Left hindlimb (tissue), 1 donor: ENCODE measurements at regions not wholly inside any gene's neighbourhood (a gene's known extent, or its start where the extent isn't known, plus 50 kb on each side); places are given as distances from the start of the nearest gene placed in this dataset.
"Not testable (repeated sequence)": the region's sequence is repeated elsewhere in the genome, so short reads cannot be mapped to it uniquely, and the experiment has no call there.

Source experiments
- DNase-seq: peaks from one replicate; pipeline ENCODE4 v3.0.0-alpha.2; 2018

DNA sequence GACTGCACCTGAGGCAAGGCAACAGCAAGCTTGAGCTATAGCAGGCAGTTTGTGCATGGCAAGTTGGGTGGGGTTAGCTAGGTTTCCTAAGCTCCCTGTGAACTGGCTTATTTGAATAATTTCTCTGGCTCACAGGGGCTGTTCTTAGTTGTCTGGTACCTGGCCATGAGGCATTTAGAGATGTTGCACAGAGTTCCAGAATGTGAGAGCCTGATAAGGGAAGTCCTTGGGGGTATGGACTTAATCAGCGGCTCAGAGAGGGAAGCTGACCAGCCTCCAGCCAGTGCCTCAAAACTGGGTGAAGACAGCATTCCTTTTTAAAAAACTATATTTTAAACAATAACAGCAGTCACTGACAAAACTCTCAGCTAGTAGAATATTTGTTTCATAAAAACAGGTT lies 307.4 kb downstream of the FZD1 start:
- DNase-seq, result no peak

DNA sequence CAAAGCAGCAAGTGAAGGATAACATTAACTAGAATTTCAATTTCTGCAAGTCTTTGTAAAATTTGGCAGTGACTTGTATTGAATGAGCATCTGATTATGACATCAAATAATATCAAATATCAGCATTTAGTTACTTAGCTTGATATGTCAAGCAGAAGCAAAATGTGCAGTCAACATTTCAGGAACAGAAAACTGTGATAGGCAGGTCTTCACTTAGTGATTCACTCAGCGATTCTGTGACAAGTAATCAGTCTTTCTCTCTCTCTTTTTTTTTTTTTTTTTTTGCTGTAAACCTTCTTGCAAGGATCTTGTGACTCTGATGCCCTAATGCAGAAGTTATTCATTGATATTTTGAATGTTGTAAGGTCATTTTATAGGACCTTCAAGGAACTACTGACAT lies 307.1 kb downstream of the MTERF1 start:
- DNase-seq, result no peak

DNA sequence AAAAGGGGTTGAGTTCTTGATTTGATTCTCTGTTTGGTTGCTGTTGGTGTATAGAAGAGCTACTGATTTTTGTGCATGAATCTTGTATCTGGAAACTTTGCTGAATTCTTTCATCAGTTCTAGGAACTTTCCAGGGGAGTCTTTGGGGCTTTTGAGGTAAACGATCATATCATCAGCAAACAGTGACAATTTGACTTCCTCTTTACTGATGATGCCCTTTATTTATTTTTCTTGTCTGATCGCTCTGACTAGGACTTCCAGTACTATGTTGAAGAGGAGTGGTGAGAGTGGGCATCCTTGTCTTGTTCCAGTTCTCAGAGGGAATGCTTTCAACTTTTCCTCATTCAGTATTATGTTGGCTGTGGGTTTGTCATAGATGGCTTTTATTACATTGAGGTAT lies 304.0 kb downstream of the MTERF1 start:
- DNase-seq, result not testable (repeated sequence)

DNA sequence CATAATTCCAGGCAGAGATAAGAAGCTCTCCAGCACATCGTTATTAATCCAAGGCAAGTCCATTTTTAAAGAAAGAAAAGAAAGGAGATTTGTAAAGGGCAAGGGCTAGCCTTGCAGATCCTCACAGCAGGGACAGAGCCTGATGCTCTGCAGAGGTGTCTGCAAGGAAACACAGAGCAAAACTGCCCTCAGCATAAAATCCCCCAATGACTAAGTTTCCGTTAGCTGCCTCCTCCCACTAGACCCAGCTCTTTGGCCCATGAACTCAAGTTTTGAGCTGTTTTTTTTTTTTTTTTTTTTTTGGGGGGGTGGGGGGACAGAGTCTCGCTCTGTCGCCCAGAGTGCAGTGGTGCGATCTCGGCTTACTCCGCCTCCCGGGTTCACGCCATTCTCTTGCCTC lies 300.7 kb downstream of the MTERF1 start:
- no peak for DNase-seq

DNA sequence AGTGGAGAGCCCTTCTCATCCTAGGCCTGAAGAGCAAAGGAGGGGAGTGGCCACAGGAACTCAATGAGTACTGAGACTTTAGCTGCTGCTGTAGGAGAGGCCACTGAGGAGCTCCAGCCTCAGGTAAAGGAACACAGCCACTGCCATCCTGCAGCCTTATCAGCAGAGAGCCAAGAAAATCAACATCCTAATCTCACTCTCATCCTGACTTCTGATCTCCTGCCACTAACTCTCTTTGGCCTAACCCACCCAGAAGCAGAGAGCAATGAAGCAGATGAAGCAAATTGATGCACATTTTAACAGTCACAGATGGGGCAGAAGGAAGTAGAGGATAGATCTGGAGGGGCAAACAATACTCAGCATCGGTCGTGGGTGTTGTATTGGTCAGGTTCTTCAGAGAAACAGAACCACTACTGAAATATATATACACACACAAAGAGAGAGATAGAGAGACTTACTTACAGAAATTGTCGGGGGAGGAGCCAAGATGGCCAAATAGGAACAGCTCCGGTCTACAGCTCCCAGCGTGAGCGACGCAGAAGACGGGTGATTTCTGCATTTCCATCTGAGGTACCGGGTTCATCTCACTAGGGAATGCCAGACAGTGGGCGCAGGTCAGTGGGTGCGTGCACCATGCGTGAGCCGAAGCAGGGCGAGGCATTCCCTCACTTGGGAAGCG lies 297.6 kb downstream of the MTERF1 start:
- no peak for DNase-seq

DNA sequence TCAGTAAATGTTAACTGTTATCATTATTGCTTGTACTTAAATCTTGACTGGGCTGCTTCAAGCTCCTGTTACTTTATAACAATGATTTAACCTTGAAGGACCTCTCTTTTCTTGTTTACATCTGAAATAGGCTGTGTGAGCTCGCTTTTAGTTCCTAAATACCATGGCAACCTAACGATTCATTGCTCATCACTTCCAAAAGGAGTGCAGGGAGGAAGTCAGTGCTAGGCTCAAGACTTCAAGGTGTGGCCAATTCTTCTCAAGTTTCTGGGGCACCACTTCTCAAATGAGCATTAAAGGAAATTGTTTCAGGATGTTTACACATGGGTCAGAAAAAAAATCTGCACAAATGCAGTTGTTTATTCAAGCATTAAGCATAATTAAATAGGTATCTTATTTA lies 284.2 kb downstream of the MTERF1 start:
- no peak for DNase-seq

DNA sequence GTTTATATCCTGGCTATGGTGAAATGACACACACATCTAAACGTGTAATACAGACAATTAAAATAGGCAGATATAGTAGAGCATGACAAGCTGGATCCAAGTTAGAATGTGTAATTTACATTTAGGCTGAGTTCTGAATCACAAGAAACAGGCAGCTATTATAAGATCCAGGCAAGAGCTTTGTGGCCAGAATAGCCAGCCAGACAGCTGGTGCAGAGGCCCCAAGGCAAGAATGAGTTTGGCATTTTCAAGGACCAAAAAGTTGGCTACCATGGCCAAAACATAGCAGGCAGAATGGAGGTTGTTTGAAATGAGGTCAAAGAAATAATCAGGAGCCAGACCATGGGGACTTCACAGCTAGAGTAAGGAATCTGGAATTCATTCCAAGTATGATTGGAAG lies 281.7 kb downstream of the MTERF1 start:
- DNase-seq, result no peak

DNA sequence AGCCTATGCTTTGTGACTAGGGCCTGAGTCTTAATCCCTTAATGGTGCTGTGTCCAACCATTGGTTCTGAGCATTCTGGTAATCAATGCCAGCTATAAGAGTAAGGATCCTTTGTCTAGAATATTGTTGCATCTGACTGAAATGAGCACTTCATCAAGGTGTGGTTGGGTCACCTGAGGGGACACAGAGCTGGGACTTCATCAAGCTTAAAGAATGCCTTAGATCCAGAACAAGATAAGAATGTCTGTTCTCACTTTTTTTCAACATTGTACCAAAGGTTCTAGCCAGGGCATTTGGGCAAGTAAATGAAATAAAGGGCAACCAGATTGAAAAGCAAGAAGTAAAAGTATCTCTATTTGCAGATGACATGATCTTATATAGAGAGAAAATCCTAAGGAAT lies 280.4 kb downstream of the MTERF1 start:
- DNase-seq, result no peak

DNA sequence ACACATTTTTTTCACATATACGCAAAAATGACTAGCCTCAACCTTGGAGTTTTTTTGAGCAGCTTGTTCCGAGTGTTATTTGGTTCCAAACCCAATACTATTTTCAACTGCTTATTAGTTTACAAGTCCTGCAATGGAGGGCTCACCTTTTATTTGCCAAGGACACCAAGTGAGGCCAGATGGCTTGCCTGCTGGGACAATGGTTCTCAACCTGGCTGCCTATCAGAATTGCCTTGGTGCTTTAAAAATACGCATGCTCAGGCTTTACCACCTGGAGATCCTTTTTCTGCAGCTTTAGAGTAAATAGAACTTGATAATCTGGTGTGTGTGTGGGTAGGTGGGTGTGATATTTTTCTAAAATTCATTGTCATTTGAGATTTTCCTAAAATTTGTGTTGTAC lies 276.8 kb downstream of the MTERF1 start:
- DNase-seq, result no peak

DNA sequence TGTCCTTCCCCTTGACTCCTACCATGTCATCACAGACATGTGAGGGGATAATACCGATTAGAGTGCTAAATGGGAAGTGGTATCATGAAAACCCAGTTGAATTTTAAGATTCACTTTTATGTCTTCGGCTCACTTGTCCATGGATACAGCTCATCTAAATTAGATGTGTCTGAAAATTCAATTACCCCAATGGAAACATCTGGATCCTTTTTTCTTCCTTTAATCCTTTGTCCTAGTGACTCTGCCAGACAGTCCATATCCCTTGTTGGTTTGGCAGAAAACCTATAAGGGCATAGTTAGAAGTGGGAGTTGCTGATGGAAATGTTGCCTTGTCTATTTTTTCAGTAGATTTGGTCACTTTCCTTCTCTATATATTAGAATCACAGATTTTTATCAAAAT lies 271.9 kb downstream of the MTERF1 start:
- DNase-seq, result no peak

DNA sequence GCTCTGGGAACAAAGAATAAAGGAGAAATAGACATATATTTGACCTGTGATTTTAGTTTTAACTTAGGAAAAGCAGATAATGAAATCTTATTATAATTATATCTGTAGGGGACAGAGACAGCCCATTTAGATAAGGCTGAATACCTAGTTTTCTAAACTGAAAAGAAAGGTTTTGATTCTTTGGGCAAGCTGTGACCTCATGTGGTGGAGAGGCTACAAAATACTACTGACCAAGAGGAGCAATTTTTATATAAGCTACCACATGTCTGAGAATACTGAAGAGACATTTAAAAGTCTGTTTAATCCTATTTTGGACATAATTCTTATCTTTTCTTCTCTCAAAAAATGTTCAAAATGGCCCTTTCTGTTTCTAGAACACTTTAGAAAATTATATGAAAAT lies 271.0 kb downstream of the MTERF1 start:
- DNase-seq, result no peak

DNA sequence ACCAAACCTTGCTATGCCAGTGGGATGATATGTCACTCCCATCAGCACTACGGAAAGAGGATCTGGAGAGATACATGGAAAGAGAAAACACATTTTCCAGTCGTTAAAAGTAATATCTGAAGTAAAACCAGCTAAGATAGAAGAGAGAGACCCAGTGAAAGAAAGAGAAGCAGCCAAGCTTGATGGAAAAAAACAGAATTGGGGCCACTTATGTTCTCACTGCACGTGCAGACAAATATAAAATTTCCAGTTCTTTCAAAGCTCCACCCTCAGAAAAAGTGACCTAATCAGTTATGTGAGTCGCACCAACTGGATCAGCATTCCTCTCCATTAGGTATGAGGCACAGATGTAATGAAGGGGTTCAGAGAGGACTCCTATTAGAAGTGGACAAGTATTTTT lies 266.1 kb downstream of the MTERF1 start:
- DNase-seq, result no peak

DNA sequence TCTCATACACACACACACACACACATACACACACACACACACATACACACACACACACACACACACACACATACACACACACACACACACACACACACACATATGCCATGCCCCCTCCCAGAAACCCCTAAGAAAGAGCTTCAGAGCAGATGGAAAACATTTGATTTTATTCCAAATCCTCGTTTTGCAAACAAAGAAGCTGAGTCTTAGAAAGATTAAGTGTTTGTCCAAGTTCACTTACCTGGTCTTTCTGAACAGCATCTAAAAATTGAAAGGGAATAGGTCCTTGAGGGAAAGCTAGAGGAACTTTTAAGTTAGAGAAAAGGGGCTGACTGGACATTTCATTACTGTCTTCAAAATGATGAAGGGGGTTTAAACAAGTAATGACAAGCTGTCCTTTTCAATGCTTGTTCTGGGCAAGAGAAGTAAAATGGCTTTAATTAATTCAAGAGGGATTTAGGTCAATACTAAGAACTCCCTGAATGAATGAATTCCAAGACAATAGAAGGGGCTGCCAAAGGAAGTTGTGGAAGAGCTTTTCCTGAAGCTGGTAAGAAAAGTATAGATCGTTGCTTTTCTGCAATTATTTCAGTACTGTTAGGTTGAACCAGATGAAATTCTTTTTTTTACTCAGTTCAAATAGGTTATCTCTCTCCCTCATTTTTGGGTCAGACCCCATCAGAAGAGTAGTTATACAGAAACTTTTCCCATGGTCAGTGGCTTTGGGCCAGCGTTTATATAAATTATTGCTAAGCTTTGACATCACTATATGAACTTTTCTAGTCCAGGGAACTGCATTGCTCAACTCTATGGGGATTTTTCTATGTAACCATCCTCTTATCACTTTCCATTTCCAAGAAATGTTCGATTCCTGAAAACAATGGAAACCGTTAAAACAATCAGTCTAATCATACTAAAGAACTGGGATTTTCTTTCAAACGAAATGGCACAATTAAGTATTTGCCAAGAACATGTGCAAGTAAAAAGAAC lies 261.4 kb downstream of the MTERF1 start:
- no peak for DNase-seq

DNA sequence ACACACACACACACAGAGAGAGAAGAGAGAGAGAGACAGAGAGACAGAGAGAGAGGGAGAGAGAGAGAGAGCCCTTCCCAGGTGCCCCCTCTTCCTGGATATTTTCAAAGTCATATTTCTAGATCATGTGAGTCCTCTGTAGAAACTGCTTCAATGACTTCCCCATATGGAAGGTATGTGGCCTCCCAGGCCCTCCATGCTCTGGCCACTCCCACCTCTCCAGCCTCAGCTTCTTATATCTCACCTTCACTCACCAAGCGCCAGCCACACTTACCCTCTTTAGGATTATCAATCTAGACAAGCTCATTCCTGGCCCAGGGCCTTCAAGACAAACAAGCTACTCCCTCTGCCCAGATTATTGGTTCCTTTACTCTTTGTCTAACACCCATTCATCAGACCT lies 259.7 kb downstream of the MTERF1 start:
- DNase-seq, result no peak

DNA sequence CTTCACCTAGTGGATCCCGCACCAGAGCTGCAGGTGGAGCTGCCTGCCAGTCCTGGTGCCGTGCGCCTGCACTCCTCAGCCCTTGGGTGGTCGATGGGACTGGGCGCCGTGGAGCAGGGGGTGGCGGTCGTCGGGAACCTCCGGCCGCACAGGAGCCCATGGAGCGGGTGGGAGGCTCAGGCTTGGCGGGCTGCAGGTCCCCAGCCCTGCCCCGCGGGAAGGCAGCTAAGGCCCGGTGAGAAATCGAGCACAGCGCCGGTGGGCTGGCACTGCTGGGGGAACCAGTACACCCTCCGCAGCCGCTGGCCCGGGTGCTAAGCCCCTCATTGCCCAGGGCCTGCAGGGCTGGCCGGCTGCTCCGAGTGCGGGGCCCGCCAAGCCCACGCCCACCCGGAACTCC lies 253.2 kb downstream of the MTERF1 start:
- not testable (repeated sequence) for DNase-seq

DNA sequence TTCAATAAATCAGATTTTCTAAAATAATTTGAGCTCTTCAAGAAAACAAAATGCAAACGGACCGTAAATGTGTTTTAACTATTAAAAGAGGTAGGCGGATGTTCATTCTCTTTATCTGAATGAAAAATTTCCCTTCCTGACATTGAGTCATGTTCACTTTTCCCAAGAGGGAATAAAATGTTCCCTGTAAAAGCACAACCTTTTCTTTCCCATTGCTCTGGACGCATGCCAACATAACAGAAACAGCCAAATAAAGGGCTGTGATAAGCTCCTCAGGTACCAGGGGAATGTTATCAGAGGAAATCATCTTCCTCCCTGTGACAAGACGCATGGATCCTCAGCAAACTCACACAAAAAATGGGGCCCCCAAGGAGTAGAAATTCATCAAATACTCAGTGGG lies 251.8 kb downstream of the MTERF1 start:
- no peak for DNase-seq

DNA sequence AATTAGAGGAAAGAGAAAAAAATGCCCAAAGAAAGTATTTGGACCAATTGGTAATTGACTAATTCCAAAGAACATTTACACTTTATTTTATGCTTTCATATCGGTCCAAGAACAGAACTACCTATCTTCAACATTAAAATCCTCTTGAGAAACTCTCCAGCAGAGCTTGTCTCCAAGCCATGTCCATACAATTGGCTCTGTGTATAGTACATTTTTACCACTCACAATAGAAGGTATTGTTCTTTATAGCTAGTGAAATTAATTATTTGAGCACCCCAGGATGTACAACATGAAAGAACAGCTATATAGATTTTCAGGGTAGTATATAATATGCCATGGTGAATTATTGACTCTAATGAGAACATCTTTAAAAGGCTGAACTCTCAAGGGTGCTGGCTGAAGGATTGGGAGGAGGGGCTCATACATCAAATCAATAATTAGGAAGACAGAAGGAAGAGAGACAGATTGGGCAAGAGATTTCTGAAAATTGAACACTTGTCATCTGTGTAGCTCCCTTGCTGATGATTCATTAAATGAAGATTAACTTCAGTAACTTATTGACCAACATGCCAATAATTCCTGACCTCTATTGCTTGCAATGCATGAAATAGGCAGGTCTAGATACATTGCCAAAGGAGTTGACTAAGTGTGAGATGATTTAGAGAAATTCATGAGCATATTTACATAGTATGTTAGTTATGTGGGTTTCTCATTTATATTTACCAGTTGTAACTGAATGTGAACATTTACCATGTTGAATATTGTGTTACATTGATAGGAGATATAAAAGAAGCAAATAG lies 249.7 kb downstream of the MTERF1 start:
- no peak for DNase-seq

DNA sequence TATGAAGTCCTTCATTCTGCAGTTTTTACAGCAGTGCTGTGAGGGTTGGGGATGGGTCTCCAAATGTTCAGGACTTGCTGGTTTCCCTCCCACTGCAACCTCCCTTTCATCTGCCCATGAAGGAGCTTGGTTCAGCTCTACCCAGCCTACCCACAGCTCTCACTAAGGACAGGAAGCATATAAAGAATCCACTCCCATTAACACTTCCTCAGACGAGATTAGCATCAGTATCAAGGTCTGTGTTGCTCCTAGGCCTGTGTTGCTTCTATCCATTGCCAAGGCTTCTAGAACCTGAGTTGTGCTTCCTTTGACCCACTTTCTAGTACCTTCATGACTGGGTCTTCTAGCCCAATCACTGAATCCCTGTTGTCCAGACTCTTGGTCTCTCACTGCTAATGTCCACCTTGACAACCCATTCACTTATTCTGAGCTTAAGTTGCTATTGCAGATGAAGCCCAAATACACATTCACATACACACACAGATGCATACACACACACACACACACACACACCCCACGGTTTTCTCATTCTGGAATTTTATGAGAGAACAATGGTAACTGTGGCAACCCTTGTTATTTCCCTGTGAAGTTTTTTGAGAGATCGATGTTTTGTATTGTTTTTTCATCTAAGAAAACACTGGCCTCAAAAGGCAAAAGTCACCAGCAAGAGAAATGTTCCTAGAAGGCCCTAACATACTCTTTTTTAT lies 248.1 kb downstream of the MTERF1 start:
- DNase-seq, result no peak

DNA sequence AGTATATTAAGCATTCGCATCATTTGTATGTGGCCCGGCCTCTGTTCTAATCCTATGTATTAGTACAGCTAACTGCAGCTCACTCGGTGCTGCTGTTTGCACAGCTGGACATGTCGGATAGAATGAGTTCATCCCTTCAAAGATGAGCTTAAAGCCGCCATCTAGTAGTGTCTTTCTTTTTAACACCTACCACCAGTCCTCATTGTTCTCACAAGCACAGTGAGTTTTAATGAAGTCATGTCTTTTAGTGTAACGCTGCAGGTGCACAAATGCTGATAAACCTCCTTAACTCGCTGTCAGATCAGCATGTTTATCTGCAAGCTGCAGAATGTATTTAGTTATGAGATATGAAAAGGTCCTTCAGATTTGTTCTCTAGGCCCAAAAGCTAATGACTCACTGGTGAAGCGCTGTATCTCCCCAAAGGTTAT lies 247.5 kb downstream of the MTERF1 start:
- DNase-seq, result no peak

DNA sequence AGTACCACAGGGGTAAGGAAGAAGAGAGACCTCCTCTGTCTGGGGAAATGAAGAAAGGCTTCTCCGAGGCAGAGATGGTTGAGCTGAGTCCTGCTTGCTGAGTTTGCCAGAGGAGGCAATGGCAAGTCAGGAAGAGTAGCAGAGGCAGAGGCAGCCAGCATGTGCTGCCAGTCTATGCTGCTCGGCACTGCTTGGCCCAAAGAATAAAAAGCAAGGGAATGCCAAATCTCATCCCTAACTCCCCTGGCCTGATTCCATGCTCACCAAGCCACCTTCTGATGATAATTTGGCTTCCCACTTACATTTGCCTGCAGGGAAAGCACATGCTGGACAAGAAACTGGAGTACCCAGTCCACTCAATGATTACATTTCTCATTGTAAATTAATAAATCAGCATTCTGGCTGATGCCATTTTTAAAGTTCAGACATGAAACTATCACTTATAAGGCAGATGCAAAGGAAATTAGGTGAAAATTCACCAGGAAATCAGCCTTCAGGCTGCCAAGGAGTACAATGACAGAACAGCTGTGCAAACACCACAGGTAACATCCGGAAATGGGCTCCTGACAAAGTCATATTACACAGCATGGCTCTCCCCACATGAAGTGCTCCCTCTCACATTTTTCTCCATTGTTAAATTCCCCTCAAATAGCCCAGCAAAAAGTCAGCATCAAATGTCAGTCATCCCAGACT lies 245.9 kb downstream of the MTERF1 start:
- DNase-seq, result no peak

DNA sequence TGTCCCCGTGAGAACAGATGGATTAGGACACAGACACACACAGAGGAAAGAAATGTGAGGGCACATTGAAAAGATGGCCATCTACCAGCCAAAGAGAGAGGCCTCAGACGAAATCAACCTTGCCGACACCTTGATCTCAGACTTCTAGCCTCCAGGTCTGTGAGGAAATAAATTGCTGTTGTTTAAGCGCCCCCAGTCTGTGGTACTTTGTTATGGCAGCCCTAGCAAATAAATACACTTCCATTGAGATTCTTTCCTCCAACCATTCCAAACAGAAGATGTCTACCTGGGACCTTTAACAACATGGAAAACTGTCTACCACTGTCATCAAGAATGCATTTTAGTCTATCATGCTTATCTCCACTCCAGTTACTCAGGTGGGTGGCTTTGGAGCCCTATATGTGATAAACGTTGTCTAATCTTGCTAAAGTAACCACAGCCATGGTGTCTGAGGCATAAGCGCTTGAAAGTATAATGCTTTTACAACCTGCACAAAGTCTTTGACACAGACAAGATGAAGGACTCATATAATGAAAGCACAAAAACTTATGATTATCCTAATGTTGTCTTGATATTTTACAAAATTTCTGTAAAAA lies 244.3 kb downstream of the MTERF1 start:
- no peak for DNase-seq

DNA sequence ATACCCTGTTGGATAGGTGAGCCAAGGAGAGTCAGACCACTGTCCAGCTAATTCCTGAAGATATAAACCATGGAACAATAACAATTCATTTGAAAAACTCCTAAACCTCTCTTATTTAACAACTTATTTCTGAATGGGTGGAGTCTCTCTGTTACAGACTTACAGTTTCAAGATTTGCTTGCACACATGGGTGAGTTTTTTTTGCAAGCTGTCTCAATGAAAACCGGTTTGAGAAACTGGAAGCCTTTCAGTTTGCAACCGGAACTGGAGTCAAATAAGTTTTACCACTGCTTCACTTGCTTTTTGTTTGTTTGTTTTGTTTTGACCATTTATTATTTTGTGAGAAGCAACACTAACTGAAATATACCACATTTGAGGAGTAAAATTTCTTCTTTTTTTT lies 243.8 kb downstream of the MTERF1 start:
- no peak for DNase-seq
